ENCODE measurements at regions not wholly inside any gene's neighbourhood (a gene's known extent, or its start where the extent isn't known, plus 50 kb on each side); places are given as distances from the start of the nearest gene placed in this dataset.

GRCh38 chr1:222894331-222894730 lies 79.5 kb downstream of the DISP1 start:
- Mint-ChIP-seq H3K4me3 (no peak overlapping the region), H3K36me3 (ENCODE audit: low read depth) (peaks cover 7% of the 10 kb centered on the region), H3K27ac (no peak overlapping the region), H3K27me3 (ENCODE audit: low read depth) (no peaks in the 10 kb centered on the region), H3K4me1 (peaks cover 27% of the 10 kb centered on the region), H3K9me3 (no peaks in the 10 kb centered on the region)
- no peak for TF ChIP-seq CTCF (IDR thresholded peaks at IDR 0.05; ENCODE audit: unreplicated experiment in 3 of 3)

GRCh38 chr1:222896630-222897526 lies 82.0 kb downstream of the DISP1 start:
- Mint-ChIP-seq H3K9me3 (peaks cover 6% of the 10 kb centered on the region), H3K4me3 (peak overlapping the region in 1 of 3 experiments; percentile 49), H3K36me3 (ENCODE audit: low read depth) (peaks cover 19% of the 10 kb centered on the region), H3K27me3 (ENCODE audit: low read depth) (no peaks in the 10 kb centered on the region), H3K4me1 (peaks cover 37% of the 10 kb centered on the region), H3K27ac (peak overlapping the region; percentile 45 to 79 (median 64))
- no peak for TF ChIP-seq CTCF (IDR thresholded peaks at IDR 0.05; ENCODE audit: unreplicated experiment in 3 of 3)

- Mint-ChIP-seq H3K36me3 (ENCODE audit: low read depth) (peaks cover 19% of the 10 kb centered on the region), H3K9me3 (peaks cover 6% of the 10 kb centered on the region), H3K27me3 (ENCODE audit: low read depth) (no peaks in the 10 kb centered on the region), H3K4me1 (peaks cover 37% of the 10 kb centered on the region), H3K27ac (peak overlapping the region; percentile 52 to 88 (median 79)), H3K4me3 (peak overlapping the region in 2 of 3 experiments; percentile 31 to 68)
- no peak for TF ChIP-seq CTCF (IDR thresholded peaks at IDR 0.05; ENCODE audit: unreplicated experiment in 3 of 3)
Observed at GRCh38 chr1:222897527-222898190, 82.8 kb downstream of the DISP1 start.

GRCh38 chr1:222898191-222898527 lies 83.3 kb downstream of the DISP1 start:
- TF ChIP-seq CTCF (IDR thresholded peaks at IDR 0.05; ENCODE audit: unreplicated experiment in 3 of 3): no peak
- peak overlapping the region in 1 of 3 experiments; percentile 68 for H3K4me3 Mint-ChIP-seq
- peak overlapping the region; percentile 52 to 88 (median 79) for H3K27ac Mint-ChIP-seq
- H3K4me1 Mint-ChIP-seq: peaks cover 37% of the 10 kb centered on the region
- peaks cover 6% of the 10 kb centered on the region for H3K9me3 Mint-ChIP-seq
- no peaks in the 10 kb centered on the region for H3K27me3 Mint-ChIP-seq (ENCODE audit: low read depth)
- H3K36me3 Mint-ChIP-seq (ENCODE audit: low read depth): peaks cover 19% of the 10 kb centered on the region

GRCh38 chr1:222899471-222899870 lies 84.6 kb downstream of the DISP1 start:
- H3K36me3 Mint-ChIP-seq (ENCODE audit: low read depth): peaks cover 12% of the 10 kb centered on the region
- H3K4me3 Mint-ChIP-seq: no peak overlapping the region
- TF ChIP-seq CTCF (IDR thresholded peaks at IDR 0.05; ENCODE audit: unreplicated experiment in 3 of 3): no peak
- peaks cover 6% of the 10 kb centered on the region for H3K9me3 Mint-ChIP-seq
- H3K27ac Mint-ChIP-seq: peak overlapping the region in 2 of 3 experiments; percentile 27 to 59
- H3K27me3 Mint-ChIP-seq (ENCODE audit: low read depth): no peaks in the 10 kb centered on the region
- peaks cover 37% of the 10 kb centered on the region for H3K4me1 Mint-ChIP-seq

Measured in nephron (organoid).